ENCODE measurements at regions not wholly inside any gene's neighbourhood (a gene's known extent, or its start where the extent isn't known, plus 50 kb on each side); places are given as distances from the start of the nearest gene placed in this dataset.
"Not testable (repeated sequence)": the region's sequence is repeated elsewhere in the genome, so short reads cannot be mapped to it uniquely, and the experiment has no call there.

DNA sequence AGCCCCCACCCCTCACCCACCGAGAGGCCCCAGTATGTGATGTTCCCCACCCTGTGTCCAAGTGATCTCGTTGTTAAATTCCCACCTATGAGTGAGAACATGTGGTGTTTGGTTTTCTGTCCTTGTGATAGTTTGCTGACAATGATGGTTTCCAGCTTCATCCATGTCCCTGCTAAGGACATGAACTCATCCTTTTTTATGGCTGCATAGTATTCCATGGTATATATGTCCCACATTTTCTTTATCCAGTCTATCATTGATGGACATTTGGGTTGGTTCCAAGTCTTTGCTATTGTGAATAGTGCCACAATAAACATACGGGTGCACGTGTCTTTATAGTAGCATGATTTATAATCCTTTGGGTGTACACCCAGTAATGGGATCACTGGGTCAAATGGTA, 79.2 kb downstream of the PXDC1 start:
- not testable (repeated sequence) for DNase-seq

DNA sequence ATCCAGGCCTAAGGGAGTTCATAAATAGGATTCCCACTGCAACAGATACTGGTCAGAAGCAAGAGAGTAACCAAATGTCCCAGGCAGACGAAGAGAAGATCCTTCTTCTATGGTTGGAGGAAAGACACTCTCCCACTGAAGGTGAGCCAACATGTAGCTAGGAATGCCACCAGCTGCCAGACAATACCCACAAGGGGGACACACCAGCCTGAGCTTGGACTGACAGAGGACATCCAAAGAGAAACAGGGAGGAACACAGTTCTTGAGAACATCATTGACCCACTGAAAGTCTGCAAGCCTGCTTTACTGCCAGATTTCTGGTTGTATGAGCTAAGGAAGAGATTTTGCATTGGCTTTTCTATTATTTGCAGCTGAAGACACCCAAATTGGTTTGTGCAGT, 80.1 kb downstream of the PXDC1 start:
- no peak for DNase-seq

DNA sequence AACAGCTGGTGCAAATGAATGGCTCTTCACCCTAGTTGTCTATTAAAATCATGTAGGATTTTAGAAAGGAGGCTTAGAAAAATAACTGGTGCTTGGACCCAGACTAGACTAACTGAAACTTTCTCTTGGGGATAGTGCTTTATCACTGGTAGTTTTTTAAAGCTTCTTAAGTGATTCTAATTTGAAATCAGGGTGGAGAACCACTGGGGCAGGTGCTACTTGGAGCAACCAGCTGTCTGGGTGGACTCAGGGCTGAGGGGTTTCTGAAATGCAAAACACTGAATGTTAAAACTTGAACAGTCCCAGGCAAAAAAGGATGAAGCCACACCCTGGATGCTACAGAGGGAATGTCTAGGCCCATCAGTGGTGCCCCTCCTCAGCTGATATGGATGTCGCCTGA, 81.2 kb downstream of the PXDC1 start:
- no peak for DNase-seq

DNA sequence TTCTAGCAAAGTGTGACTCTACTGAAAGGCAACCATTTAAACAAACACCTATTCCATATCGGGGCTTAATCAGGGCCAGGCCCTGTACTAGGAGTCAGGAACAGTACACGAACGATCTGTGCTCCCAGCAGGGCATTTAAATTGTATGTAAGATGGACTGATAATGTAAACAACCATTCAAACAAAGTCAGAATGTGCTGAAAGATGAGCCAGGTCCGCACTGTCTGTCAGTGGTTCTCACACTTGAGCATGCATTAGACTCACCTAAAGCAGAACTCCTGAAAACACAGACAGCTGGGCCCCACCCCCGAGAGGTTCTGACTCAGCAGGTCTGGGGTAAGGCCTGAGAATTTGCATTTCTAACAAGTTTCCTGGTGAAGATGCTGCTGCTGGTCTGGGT, 81.6 kb downstream of the PXDC1 start:
- no peak for DNase-seq

DNA sequence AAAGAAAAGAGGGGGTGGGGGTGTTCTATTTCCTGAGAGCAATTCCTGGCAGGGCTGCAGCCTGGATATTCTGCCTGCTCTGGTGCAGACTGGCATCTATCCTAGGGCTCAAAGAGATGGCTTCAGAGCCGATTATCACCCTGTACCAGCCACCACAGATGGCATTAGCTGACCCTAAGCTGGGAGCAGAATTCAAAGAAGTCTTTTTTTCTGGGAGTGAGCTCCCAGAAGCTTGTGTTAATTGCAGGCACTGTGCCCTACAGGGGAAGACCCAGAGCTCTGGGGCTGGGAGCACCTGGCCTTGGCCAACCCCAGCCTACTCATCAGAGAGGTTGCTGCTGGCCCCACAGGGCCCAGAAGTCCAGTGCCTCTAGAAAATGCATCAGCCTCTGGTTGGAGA, 85.9 kb downstream of the PXDC1 start:
- no peak for DNase-seq

GRCh38 chr6:3664625-3665041, 86.9 kb downstream of the PXDC1 start:
- no peak for DNase-seq

GRCh38 chr6:3663811-3664210, 87.7 kb downstream of the PXDC1 start:
- DNase-seq = no peak

DNA sequence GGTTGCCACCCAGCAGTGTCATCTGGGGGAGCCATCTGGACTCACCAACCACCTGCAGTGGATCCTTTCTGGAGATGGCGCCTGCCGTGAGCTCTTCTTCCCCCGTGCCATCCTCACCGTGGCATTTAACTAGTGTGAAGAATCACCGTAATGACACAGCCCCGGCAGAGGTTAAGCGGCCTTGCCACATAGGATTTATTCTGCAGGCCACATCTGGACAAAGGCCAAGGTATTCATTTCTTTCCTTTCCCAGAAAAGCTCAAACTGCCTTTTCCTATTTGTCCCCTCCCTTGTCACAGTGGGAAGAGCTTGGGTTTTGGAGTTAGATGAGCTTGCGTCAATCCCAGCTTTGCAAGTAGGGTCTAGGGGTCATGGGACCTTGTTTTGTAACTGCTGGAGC, 88.4 kb downstream of the PXDC1 start:
- no peak for DNase-seq

DNA sequence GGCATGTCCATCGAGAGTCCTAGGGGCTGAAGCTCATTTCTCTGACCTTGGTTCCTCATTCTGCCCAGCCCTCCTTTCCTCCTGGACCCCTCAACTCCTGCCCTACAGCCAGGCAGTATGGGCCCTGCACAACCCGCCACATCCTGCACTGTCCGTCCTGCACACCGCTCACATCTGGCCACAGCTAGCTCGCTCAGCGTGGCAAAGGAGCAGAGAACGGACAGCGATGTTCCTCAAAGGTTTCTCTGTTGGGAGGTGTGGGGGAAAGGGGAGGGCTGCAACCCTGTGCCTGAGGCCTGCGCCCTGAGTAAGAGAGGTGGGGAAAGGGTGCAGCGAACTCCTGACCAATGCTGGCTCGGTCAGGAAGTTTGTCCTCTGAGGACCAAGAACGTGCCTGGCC, 90.1 kb downstream of the PXDC1 start:
- DNase-seq = no peak

DNA sequence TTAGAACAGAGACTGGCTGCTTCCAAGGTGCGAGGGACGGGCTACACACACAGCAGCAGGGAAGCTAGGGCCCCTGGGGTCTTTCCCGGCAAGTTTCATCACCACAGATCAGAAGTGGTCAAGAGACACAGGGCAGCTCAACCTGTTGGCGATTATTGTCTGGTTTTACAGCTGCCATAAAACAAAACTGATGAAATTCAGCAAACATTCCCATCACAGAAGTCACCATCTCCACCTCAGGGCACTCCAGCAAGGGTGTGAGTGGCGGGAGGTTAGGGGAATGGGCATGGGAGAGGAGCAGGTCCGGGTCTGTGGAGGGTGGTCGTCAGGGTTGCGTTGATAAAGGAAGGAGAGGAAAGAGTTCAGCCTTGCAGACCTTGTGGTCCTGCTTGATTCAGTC, 91.0 kb downstream of the PXDC1 start:
- no peak for DNase-seq

GRCh38 chr6:3659748-3660147, 91.8 kb downstream of the PXDC1 start:
- DNase-seq = no peak

DNA sequence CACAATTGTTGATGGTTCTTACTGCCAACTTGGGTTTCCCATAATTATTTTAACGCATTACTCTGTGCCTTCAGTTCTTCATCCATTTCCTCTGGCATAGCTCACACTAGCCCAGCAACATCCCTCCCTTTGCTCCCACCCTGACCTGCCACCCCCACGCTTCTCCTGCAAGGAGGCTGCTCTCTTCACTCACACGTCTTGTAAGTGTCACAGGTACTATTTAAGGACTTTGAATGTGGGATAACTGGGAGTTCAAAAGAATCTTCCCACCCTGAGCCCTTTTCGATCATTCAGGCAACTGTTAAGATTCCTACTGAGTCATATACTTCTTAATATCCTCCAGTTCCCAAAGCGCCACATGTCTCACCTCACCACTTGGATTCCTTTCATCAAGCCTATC, 95.4 kb downstream of the PXDC1 start:
- no peak for DNase-seq

- no peak for DNase-seq
These were observed 96.6 kb downstream of the PXDC1 start for GRCh38 chr6:3654898-3655297.

GRCh38 chr6:3654436-3654835, 97.1 kb downstream of the PXDC1 start:
- no peak for DNase-seq

- DNase-seq = no peak
These were observed 97.9 kb downstream of the PXDC1 start for GRCh38 chr6:3653528-3654070.

DNA sequence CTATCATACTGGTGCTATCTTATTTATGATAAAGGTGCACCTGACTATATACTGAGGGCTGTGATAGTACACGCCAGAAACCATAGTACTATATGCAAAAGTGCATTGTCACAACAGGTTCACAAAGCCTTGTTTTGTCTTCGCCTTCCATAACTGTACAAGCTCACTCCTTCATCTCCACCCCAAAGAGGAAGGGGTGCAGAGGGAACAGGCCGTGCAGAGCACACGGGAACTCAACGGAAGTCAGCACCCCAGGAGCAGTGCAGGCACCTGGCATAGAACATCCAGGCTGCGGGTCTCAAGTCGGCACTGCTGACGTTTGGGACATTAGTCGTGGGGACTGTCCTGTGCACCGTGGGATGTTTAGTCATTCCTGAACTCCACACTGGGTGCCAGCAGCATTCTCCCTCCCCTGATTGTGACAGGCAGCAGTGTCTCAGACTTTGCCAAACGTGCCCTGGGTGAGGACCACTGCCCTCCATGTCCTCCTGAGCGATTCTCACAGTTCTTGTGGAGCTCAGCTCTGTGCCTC, 99.7 kb downstream of the PXDC1 start:
- no peak for DNase-seq

DNA sequence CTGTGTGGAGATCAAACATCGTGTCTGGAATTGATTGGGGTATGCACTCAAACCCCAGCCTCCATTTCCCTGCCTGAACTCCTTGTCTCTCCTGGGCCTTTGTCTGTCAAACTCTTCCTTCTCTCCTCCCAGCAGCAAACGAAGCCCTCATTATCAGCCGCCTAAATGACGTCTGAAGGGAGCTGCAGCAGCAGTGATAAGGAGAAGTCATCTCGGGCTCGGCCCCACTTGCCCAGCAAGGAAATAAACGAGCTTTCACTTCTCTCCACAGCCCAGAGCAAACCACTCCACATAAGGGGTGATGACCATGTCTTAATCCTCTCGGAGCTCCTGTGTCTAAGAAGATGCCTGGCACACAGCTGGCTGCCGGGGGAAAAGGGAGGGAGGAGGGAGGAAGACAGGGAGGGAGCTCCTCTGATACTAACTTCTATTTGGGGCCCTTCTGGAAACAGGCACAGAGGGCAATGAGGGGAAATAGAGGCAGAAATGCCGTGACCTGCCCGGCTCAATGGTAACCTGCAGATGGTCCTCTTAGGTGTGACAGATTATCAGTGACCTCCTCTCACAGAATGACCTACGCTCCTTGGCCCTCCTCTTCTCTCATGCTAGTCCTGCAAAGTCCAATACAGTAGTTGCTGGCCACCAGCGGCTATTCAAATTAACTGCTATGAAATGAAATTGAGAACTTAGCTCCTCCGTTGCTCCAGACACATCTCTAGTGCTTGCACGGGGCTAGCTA, 100.4 kb downstream of the PXDC1 start:
- DNase-seq = peak; percentile 28

DNA sequence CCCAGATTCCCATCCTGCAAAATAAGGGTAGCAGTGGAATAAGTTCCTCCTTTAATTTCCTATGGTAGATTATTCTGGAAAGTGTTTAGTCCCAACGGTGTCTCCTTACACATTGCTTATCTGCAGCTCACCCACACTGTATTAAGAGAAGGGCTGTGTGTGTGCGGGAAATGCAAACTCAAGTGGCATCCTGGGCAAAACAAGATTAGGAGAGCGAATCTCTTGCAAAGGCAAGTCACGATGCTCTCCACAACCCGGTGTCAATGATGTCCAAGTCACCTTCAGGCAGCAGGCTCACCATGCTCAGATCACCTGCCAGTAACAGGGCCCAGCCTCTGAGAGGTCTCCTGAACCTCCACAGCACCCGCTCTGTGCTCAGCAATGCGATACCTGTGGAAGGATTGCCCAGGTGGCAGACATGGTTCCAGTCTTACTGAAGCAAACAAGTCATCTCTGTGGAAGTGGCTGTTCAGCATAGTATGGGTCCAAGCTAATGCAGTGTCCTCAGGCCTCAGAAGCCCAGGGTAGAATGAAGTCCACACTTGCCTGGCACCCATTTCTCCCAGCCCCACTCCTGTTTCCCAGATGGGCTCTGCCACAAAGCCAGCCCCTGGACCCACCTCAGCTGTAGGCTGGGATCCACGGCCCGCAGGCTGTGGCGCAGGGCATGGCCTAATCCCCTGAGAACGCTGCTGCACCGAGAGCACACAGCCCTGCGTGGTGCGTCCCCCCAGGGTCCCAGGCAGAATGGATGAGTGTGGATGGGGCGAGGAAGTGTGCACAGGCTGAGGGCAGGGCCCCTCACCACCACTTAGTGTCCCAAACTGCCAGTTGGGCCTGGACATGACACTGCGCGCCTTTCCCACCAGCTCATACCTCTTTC, 101.2 kb downstream of the PXDC1 start:
- DNase-seq = no peak

- no peak for DNase-seq
These were observed 102.8 kb downstream of the PXDC1 start for GRCh38 chr6:3648724-3649123.

GRCh38 chr6:3646616-3647362, 104.7 kb downstream of the PXDC1 start:
- DNase-seq = no peak

DNA sequence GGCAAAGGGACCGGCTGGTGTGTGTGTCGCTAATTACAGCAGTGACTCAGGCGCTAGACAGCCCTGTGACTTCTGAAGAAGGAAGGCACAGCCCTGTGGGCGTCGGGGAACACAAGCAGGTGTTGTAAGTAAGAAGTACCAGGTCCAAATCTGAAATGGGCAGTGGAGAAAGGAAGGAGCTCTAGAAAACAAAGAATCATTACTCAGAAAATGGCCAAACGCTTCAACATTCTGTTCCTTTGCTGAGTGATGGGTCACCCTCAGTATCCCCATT, 106.8 kb downstream of the PXDC1 start:
- DNase-seq = no peak

DNA sequence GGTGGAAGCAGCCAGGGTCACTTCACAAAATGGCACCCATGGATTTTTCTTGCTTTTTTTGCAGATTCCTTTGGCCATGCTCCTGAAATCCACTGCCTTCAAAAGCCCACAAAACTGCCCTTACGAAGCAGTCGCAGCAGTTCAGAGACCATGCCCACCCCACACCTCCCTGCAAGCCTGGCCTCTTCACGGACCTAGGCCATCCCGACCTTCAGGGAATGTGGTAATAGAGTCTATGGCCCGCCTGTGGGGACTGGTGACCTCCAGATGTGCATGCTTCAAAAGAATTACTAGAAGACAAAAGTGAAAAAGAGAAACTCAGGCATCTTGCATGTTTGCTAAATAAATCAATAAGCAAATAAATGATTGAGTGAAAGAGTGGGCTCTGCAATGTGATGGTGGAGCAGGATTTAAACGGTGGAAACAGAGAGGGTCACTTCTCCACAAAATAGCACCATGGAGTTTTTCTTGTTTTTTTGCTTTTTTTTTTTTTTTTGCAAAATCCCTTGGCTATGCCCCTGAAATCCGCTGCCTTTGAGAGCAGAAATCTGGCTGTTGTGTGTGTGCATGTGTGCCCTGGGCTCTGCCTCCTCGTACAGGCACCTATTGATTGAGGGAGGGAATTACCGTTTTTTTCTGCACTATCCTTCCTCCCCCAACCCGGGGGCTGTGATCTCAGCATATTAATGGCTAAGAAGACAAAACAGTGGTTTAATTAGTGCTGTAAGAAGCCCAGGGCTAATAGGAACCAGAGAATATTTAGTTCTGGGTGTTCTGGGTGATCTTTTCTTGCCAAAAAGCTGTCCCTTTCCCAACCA, 107.4 kb downstream of the PXDC1 start:
- no peak for DNase-seq
